Frontal cortex (tissue), 3 donors: ENCODE measurements at regions not wholly inside any gene's neighbourhood (a gene's known extent, or its start where the extent isn't known, plus 50 kb on each side); places are given as distances from the start of the nearest gene placed in this dataset.
A peak's percentile ranks its signal among the peaks of the same experiment; 100 is the strongest.

Experiments
- DNase-seq, 2 donors: peaks; one replicate each; pipeline ENCODE4 v3.0.0; 2012; ENCODE audit warnings: low spot score in 2 of 2
- FAIRE-seq: peaks from 2 replicates; lab custom pipeline; 2012; peaks lifted over from hg19 to GRCh38; lab: Jason Lieb, UNC
- donor health status: control.
- donor health status: control.
- donor health status: control.

- FAIRE-seq, result no peak
Observed at GRCh38 chr3:69452295-69452694, 66.4 kb upstream of the FRMD4B start.

GRCh38 chr3:69451594-69451993 is 65.7 kb upstream of the FRMD4B start:
- FAIRE-seq, result no peak
- DNase-seq, result no peak

More at GRCh38 chr3:69452295-69452694, 66.4 kb upstream of the FRMD4B start:
- DNase-seq, result no peak

GRCh38 chr3:69448877-69449276 is 63.0 kb upstream of the FRMD4B start:
- no peak for FAIRE-seq
- DNase-seq, result no peak

DNA sequence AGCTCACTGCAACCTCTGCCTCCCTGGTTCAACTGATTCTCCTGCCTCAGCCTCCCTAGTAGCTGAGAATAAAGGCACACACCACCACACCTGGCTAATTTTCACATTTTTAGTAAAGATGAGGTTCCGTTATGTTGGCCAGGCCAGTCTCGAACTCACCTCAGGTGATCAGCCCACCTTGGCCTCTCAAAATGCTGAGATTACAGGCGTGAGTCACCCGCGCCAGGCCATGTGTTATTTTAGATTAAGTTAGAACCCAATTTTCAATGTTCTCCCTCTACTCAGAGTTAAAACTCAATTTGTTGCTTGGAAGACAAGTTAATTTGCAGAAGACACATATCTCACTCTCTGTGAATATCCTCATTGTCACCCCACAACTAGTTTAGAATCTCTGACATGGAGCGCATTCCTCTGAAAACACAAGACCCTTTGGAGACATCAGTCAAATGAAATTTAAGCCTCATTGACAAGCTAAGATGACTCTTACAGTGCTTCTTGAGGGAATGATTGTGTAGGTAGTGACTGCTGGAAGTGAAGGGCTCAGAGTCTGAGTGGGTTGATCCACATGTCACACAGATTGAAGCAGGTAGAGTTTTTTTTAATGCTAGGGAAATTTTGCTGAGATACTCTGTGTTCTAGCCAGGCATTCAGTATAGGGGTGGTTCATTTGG is 60.6 kb upstream of the FRMD4B start:
- FAIRE-seq (no peak), DNase-seq (no peak)

DNA sequence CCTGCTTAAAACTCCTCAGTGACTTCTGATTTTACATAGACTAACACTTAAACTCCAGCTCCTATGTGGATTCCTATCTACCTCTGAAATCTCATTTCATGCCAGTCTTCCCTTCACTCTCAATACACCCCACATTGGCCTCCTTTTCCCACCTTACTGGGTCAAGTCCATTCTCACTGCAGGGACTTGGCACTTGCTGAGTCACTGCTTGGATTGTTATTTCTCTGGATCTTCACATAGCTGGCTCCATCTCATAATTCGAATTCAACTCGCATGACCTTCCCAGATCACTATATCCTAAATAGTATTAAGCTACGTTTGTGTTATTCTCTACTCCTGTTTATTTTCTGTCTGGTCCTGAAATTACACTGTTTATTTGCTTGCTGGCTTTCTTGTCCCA is 59.6 kb upstream of the FRMD4B start:
- no peak for FAIRE-seq
- no peak for DNase-seq

DNA sequence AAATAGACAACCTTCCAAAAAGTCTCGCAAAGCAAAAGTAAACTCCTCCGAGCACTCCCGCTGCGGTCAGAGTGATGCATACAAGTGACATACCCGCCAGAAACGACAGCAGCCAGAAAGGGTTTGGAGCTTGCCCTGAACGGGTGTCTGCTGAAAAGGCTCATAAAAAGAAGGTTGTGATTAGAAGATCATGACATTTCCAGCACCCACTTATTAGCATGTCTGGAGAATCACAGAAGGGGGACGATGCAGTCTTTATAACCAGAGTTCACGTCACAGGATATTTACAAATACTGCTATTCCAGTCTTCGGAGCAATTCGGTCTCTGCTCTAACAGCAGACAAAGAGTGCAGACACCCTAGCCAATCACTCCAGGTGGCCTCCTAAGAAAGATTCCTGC is 59.1 kb upstream of the FRMD4B start:
- FAIRE-seq, result no peak

GRCh38 chr3:69443457-69443920 is 57.6 kb upstream of the FRMD4B start:
- DNase-seq, result no peak
- FAIRE-seq, result no peak

More for the DNA sequence above, 59.1 kb upstream of the FRMD4B start:
- no peak for DNase-seq

GRCh38 chr3:69442771-69443311 is 57.0 kb upstream of the FRMD4B start:
- no peak for FAIRE-seq
- no peak for DNase-seq

DNA sequence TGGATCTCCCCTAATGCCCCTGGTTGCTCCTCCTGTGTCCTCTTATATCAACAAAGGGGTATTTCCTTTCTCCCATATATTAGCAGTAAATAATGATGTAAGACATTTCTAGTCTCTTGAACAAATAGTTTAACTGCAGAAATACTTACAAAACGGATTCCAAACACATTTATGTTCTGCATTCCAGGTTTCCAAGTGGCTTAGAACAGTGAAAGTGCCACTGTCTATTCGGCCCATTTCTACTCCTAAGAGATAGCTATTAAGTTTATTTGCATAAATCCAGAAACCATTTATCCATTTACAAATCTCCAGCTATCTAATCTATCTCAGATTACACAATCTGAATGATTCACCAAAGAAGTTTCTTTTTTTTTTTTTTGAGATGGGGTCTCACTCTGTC is 55.8 kb upstream of the FRMD4B start:
- no peak for FAIRE-seq
- DNase-seq, result no peak

DNA sequence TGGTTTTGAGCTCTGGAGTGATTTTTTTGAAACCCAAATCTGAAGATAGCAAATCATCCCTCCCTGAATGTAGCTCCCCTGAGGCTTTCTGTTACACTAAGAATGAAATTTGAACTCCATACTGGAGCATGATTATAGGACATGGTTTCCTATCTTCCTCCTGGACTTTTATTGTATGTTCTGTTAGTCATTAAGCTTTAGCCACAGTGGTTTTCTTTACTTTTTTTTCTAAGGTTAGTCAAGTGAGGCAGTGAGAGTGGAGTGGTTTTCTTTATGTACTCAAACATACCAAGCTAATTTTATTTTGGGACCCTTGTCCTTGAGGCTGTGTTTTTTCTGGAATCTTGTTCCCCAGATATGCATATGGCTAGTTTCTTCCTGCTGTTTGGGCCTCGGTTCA is 55.2 kb upstream of the FRMD4B start:
- FAIRE-seq (no peak), DNase-seq (no peak)

DNA sequence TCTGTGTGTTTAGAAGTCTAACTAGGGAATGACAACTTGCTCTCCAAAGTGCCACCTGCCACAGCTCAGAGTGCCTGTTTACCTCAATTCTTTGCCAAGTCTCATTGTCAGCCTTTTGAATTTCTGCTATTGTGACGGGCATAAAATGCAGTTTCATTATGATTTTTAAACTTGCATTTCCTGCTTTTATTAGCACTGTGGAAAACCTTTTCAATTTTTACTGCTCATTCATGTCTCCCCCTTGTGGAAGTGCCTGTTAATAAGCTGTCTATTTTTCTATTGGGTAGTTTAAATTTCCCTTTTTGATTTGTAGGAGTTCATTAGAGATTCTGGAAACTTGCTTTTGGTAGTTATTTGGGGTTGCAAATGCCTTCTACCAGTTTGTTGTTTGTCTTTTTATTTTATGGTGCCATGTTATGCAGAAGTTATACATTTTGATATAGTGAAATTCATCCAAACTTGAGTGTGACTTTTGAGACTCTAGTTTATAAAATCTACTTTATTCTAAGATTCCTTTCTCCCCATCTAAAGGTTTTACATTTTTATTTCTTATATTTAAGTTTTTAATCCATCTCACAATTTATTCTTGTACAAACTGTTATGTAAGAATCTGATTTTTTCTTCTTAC is 53.9 kb upstream of the FRMD4B start:
- FAIRE-seq (peak; percentile 75), DNase-seq (no peak)

GRCh38 chr3:69438476-69438875 is 52.6 kb upstream of the FRMD4B start:
- DNase-seq (no peak), FAIRE-seq (no peak)

- FAIRE-seq (no peak), DNase-seq (no peak)
Observed at GRCh38 chr3:69435274-69436265, 49.7 kb upstream of the FRMD4B start.
